HepG2 (cell line): ENCODE measurements at regions not wholly inside any gene's neighbourhood (a gene's known extent, or its start where the extent isn't known, plus 50 kb on each side); places are given as distances from the start of the nearest gene placed in this dataset.
A peak's percentile ranks its signal among the peaks of the same experiment; 100 is the strongest.

ENCODE experiments used
- ATAC-seq: fragments of 200-7000 bp; cut with Tn5 transposase; 3 replicates; pipeline ENCODE4 v1.9.1; 2020; ENCODE audit warnings: mild to moderate bottlenecking, moderate library complexity
- BruUV-seq: library from RNA; stranded (reverse); fragments of 400-500 nt; replicated peaks from 2 replicates; lab custom pipeline; 2021; lab: Mats Ljungman, UMichigan
- CTCF ChIA-PET: fragments of 300-600 bp; formaldehyde crosslinking; extraction: SDS; loops from one replicate; lab custom pipeline; 2021; ENCODE audit warnings: low total read pairs, inconsistent platforms, low intra/inter-chr PET ratio; lab: Yijun Ruan, JAX
- POLR2A ChIA-PET: fragments of 350-600 bp; sonication (Branson Sonifier 250); formaldehyde crosslinking; loops from one replicate; lab custom pipeline; 2020; ENCODE audit warnings: antibody characterized with exemption, inconsistent platforms; lab: Yijun Ruan, JAX
- DNase-seq: peaks from one replicate; pipeline ENCODE4 v3.0.0-alpha.2; 2015; ENCODE audit warnings: low spot score
- FAIRE-seq: peaks from 3 replicates; lab custom pipeline; 2011; peaks lifted over from hg19 to GRCh38; lab: Jason Lieb, UNC
- H2AFZ ChIP-seq: one replicate; pipeline ENCODE4 v1.6.1; 2011; ENCODE audit warnings: low read length, inconsistent platforms
- H3K27ac ChIP-seq: fragments of 300-600 bp; 3 replicates; pipeline ENCODE4 v1.8.0; 2011; ENCODE audit warnings: mixed run types, mild to moderate bottlenecking, mixed read lengths, low read length, inconsistent platforms; ENCODE audit not compliant: insufficient read depth; ENCODE audit errors: extremely low read length
- H3K27me3 ChIP-seq, 2 experiments: fragments of 200-600 bp in 1 of 2; 2 replicates in 1 of 2; 3 replicates in 1 of 2; pipeline versions ENCODE4 v1.6.0 to v1.8.0; 2011; ENCODE audit warnings: low read length in 2 of 2, mild to moderate bottlenecking in 2 of 2, moderate library complexity in 2 of 2, inconsistent platforms in 1 of 2; ENCODE audit not compliant: insufficient read depth in 2 of 2, control insufficient read depth in 1 of 2
- H3K36me3 ChIP-seq, 2 experiments: fragments of 200-600 bp in 1 of 2; replicated peaks in 1 of 2; 2 replicates in 1 of 2; 3 replicates in 1 of 2; pipeline versions ENCODE4 v1.5.1 to v1.8.0; 2011; ENCODE audit warnings: low read length in 2 of 2, inconsistent platforms in 1 of 2; ENCODE audit not compliant: insufficient read depth in 2 of 2, control insufficient read depth in 1 of 2
- H3K4me1 ChIP-seq: 2 replicates; pipeline ENCODE4 v1.5.1; 2012; ENCODE audit warnings: low read length, inconsistent platforms; ENCODE audit not compliant: insufficient read depth
- H3K4me2 ChIP-seq: 2 replicates; pipeline ENCODE4 v1.6.0; 2011; ENCODE audit warnings: low read depth, low read length, inconsistent platforms
- H3K4me3 ChIP-seq, 3 experiments: fragments of 200-600 bp in 1 of 3; sonication (generic), shearing (Covaris generic) in 1 of 3; replicated peaks in 1 of 3; 2 replicates each; pipeline ENCODE4 v1.5.1; 2011 to 2016; ENCODE audit warnings: low read length in 3 of 3, inconsistent platforms in 2 of 3, low read depth in 2 of 3, mild to moderate bottlenecking in 2 of 3, control low read depth in 1 of 3, mixed read lengths in 1 of 3; ENCODE audit not compliant: insufficient read depth in 1 of 3
- H3K79me2 ChIP-seq: one replicate; pipeline ENCODE4 v1.6.1; 2011; ENCODE audit warnings: low read length, inconsistent platforms; ENCODE audit not compliant: insufficient read depth
- H3K9ac ChIP-seq: 2 replicates; pipeline ENCODE4 v1.6.0; 2011; ENCODE audit warnings: mild to moderate bottlenecking, low read depth, low read length, inconsistent platforms; ENCODE audit not compliant: insufficient read depth
- H3K9me3 ChIP-seq: 2 replicates; pipeline ENCODE4 v1.5.1; 2012; ENCODE audit warnings: mild to moderate bottlenecking, low read length
- H4K20me1 ChIP-seq: 2 replicates; pipeline ENCODE4 v1.6.0; 2011; ENCODE audit warnings: inconsistent platforms, mild to moderate bottlenecking, low read length, moderate library complexity; ENCODE audit not compliant: insufficient read depth
- ATF6 ChIP-seq: sonication (generic); formaldehyde crosslinking; conservative IDR thresholded peaks from 2 replicates; pipeline ENCODE4 v1.4.0; 2020; ENCODE audit warnings: missing genetic modification reagents
- ATF7 ChIP-seq, 2 experiments: fragments of 450-650 bp in 1 of 2; sonication (generic) in 1 of 2; formaldehyde crosslinking in 1 of 2; IDR thresholded peaks; 2 replicates each; pipeline versions ENCODE4 v1.4.0 to v1.6.1; 2016 to 2020; ENCODE audit warnings: antibody characterized with exemption in 1 of 2, mild to moderate bottlenecking in 1 of 2, missing genetic modification reagents in 1 of 2
- DR1 ChIP-seq: sonication (generic); formaldehyde crosslinking; IDR thresholded peaks from 2 replicates; pipeline ENCODE4 v1.8.0; 2021; ENCODE audit warnings: mild to moderate bottlenecking, missing genetic modification reagents, inconsistent platforms
- HHEX ChIP-seq: IDR thresholded peaks from 2 replicates; pipeline ENCODE4 v1.6.1; 2016; ENCODE audit warnings: control low read depth
- SKIL ChIP-seq: sonication (generic); formaldehyde crosslinking; IDR thresholded peaks from 2 replicates; pipeline ENCODE4 v1.8.0; 2022; ENCODE audit warnings: missing genetic modification reagents, mild to moderate bottlenecking, moderate library complexity, borderline replicate concordance
- SMAD1 ChIP-seq: sonication (generic); formaldehyde crosslinking; IDR thresholded peaks from 2 replicates; pipeline ENCODE4 v1.4.0; 2020; ENCODE audit warnings: missing genetic modification reagents, low read depth, mild to moderate bottlenecking, borderline replicate concordance
- SRSF9 ChIP-seq: fragments of 200-400 bp; formaldehyde crosslinking; IDR thresholded peaks from 2 replicates; pipeline ENCODE4 v1.6.1; 2018; ENCODE audit warnings: borderline replicate concordance, mild to moderate bottlenecking, low read depth, low read length; ENCODE audit not compliant: insufficient read depth, poor library complexity, severe bottlenecking
- STAT6 ChIP-seq: sonication (generic); formaldehyde crosslinking; IDR thresholded peaks from 2 replicates; pipeline ENCODE4 v1.4.0; 2020; ENCODE audit warnings: missing genetic modification reagents, mild to moderate bottlenecking, borderline replicate concordance
- ZNF10 ChIP-seq: sonication (generic); formaldehyde crosslinking; IDR thresholded peaks from 2 replicates; pipeline ENCODE4 v1.4.0; 2020; ENCODE audit warnings: mild to moderate bottlenecking, low read depth, missing genetic modification reagents, borderline replicate concordance
- ZNF235 ChIP-seq: sonication (generic); formaldehyde crosslinking; IDR thresholded peaks from 2 replicates; pipeline ENCODE4 v1.8.1; 2023; ENCODE audit warnings: mild to moderate bottlenecking, missing genetic modification reagents, borderline replicate concordance
- ZNF343 ChIP-seq: sonication (generic); formaldehyde crosslinking; IDR thresholded peaks from 2 replicates; pipeline ENCODE4 v1.4.0; 2020; ENCODE audit warnings: mild to moderate bottlenecking, missing genetic modification reagents
- ZSCAN21 ChIP-seq: sonication (generic); formaldehyde crosslinking; IDR thresholded peaks from 2 replicates; pipeline ENCODE4 v1.8.0; 2022; ENCODE audit warnings: mild to moderate bottlenecking, missing genetic modification reagents, moderate library complexity, borderline replicate concordance
- WGBS: methylation state at CpG from one replicate; pipeline ENCODE4 v1.1.6; 2017; ENCODE audit warnings: low lambda C conversion rate; 5-methylcytosine and 5-hydroxymethylcytosine counted together
- in situ Hi-C: cut with HindIII; loops from 2 replicates; pipeline ENCODE4 v1.10.0; 2017; ENCODE audit warnings: low pct_unique_long_range_greater_than_20kb; ENCODE audit not compliant: extremely low pct_ligation_motif_present
- intact Hi-C: fragments of 100-400 bp; cut with micrococcal nuclease; formaldehyde crosslinking; loops from one replicate; pipeline ENCODE4 v1.10.0; 2022; ENCODE audit not compliant: unreplicated experiment

GRCh38 chr12:60194678-60195077 is 598.8 kb downstream of the SLC16A7 start:
- in situ Hi-C loops = no loop called here
- intact Hi-C loops = no loop called here
- Histone ChIP-seq H3K9ac (no peak overlapping the region), H3K9me3 (no peaks in the 10 kb centered on the region), H3K36me3 (no peaks in the 10 kb centered on the region), H3K4me2 (no peak overlapping the region), H3K27me3 (no peaks in the 10 kb centered on the region), H3K79me2 (no peaks in the 10 kb centered on the region), H3K27ac (no peak overlapping the region), H3K4me1 (no peaks in the 10 kb centered on the region), H2AFZ (no peak overlapping the region), H3K4me3 (no peak overlapping the region), H4K20me1 (no peaks in the 10 kb centered on the region)
- no peak for DNase-seq
- ATAC-seq = no peak
- ChIA-PET POLR2A (no interaction called here), CTCF (no interaction called here)
- no peak for FAIRE-seq
- no TSS peak for BruUV-seq
- TF ChIP-seq ATF6 = no peak
- peak; percentile 21; the same call in 1 of the 2 replicates for TF ChIP-seq ATF7 (IDR thresholded peaks at IDR 0.05)
- TF ChIP-seq ATF7 (CRISPR knock-in tag; IDR thresholded peaks at IDR 0.05) = no peak

- no peaks in the 10 kb centered on the region for H4K20me1 ChIP-seq
- intact Hi-C loops = no loop called here
- no peak overlapping the region for H2AFZ ChIP-seq
- no peaks in the 10 kb centered on the region for H3K9me3 ChIP-seq
- no TSS peak for BruUV-seq
- H3K4me2 ChIP-seq = no peak overlapping the region
- H3K79me2 ChIP-seq = no peaks in the 10 kb centered on the region
- ChIA-PET CTCF (no interaction called here), POLR2A (no interaction called here)
- H3K27me3 ChIP-seq = no peaks in the 10 kb centered on the region
- H3K27ac ChIP-seq = no peak overlapping the region
- no peaks in the 10 kb centered on the region for H3K4me1 ChIP-seq
- ATAC-seq (no peak), DNase-seq (no peak), FAIRE-seq (no peak)
- no peak overlapping the region for H3K9ac ChIP-seq
- H3K36me3 ChIP-seq = no peaks in the 10 kb centered on the region
- 3% methylated on average over 1 of the region's 1 CpG for WGBS
- in situ Hi-C loops = no loop called here
- no peak overlapping the region for H3K4me3 ChIP-seq
- TF ChIP-seq DR1 (CRISPR knock-in tag) = no peak
- no peak for TF ChIP-seq ZNF343 (CRISPR knock-in tag)
- no peak for TF ChIP-seq SKIL (CRISPR knock-in tag)
- no peak for TF ChIP-seq SRSF9
- TF ChIP-seq ZNF235 = no peak
- TF ChIP-seq HHEX (CRISPR knock-in tag) = no peak
- no peak for TF ChIP-seq ZSCAN21 (CRISPR knock-in tag)
- TF ChIP-seq STAT6 (CRISPR knock-in tag) = no peak
- no peak for TF ChIP-seq SMAD1 (CRISPR knock-in tag)
- TF ChIP-seq ZNF10 (CRISPR knock-in tag) = no peak
Measured at GRCh38 chr12:60195483-60195882, 599.7 kb downstream of the SLC16A7 start.
